SK-N-SH (cell line): ENCODE measurements at regions not wholly inside any gene's neighbourhood (a gene's known extent, or its start where the extent isn't known, plus 50 kb on each side); places are given as distances from the start of the nearest gene placed in this dataset.

ENCODE experiments used
- CTCF ChIP-seq: fragments of 200-600 bp; sonication (generic); IDR thresholded peaks from 2 replicates; pipeline ENCODE4 v1.6.1; 2017; ENCODE audit warnings: antibody characterized with exemption, mild to moderate bottlenecking, moderate library complexity
- EP300 ChIP-seq, 2 experiments: IDR thresholded peaks; 2 replicates each; pipeline versions ENCODE4 v1.4.0 to v1.6.1; 2012; ENCODE audit warnings: borderline replicate concordance in 1 of 2, low read depth in 1 of 2, low read length in 1 of 2
- FOSL2 ChIP-seq: IDR thresholded peaks from 2 replicates; pipeline ENCODE4 v1.4.0; 2012; ENCODE audit warnings: low read depth, mild to moderate bottlenecking, moderate library complexity, borderline replicate concordance
- GABPA ChIP-seq: IDR thresholded peaks from 2 replicates; pipeline ENCODE4 v1.4.0; 2012; ENCODE audit warnings: low read depth, mild to moderate bottlenecking
- IRF3 ChIP-seq: fragments of 150-350 bp; IDR thresholded peaks from 2 replicates; pipeline ENCODE4 v1.6.1; 2016; ENCODE audit warnings: mild to moderate bottlenecking, low read depth, low read length
- JUND ChIP-seq: IDR thresholded peaks from 2 replicates; pipeline ENCODE4 v1.4.0; 2012
- MAX ChIP-seq: IDR thresholded peaks from 2 replicates; pipeline ENCODE4 v1.4.0; 2012; ENCODE audit warnings: low read depth
- MEF2A ChIP-seq: IDR thresholded peaks from 2 replicates; pipeline ENCODE4 v1.4.0; 2012; ENCODE audit warnings: low read depth, borderline replicate concordance
- PBX3 ChIP-seq: IDR thresholded peaks from 2 replicates; pipeline ENCODE4; 2012
- POLR2AphosphoS5 ChIP-seq: IDR thresholded peaks from 2 replicates; pipeline ENCODE4 v1.6.1; 2012; ENCODE audit warnings: low read depth, low read length
- REST ChIP-seq: IDR thresholded peaks from 2 replicates; pipeline ENCODE4 v1.6.1; 2012; ENCODE audit warnings: mild to moderate bottlenecking, low read depth, low read length, moderate library complexity
- SIN3A ChIP-seq: IDR thresholded peaks from 2 replicates; pipeline ENCODE4 v1.6.1; 2012; ENCODE audit warnings: low read depth, mild to moderate bottlenecking, low read length, moderate library complexity, borderline replicate concordance
- TAF1 ChIP-seq: IDR thresholded peaks from 2 replicates; pipeline ENCODE4 v1.6.1; 2012; ENCODE audit warnings: low read depth, mild to moderate bottlenecking, low read length, moderate library complexity, borderline replicate concordance

GRCh38 chr16:9392956-9393355 lies 301.5 kb downstream of the HAPSTR1 start:
- TF ChIP-seq CTCF: no peak
- no peak for TF ChIP-seq EP300 (IDR thresholded peaks at IDR 0.05; ENCODE audit: borderline replicate concordance in 1 of 2, low read depth in 1 of 2, low read length in 1 of 2)
- no peak for TF ChIP-seq IRF3
- no peak for TF ChIP-seq SIN3A
- no peak for TF ChIP-seq TAF1
- no peak for TF ChIP-seq MEF2A
- TF ChIP-seq PBX3: no peak
- TF ChIP-seq MAX: no peak
- TF ChIP-seq FOSL2: no peak
- TF ChIP-seq POLR2AphosphoS5: no peak
- TF ChIP-seq GABPA: no peak
- TF ChIP-seq REST: no peak
- no peak for TF ChIP-seq JUND
